K562 (cell line): ENCODE measurements at regions not wholly inside any gene's neighbourhood (a gene's known extent, or its start where the extent isn't known, plus 50 kb on each side); places are given as distances from the start of the nearest gene placed in this dataset.
A peak's percentile ranks its signal among the peaks of the same experiment; 100 is the strongest.
"Not testable (repeated sequence)": the region's sequence is repeated elsewhere in the genome, so short reads cannot be mapped to it uniquely, and the experiment has no call there.

Source experiments
- ATAC-seq: fragments of 200-7000 bp; cut with Tn5 transposase; 3 replicates; pipeline ENCODE4 v1.9.1; 2020; ENCODE audit warnings: moderate library complexity
- BruUV-seq: library from RNA; stranded (reverse); fragments of 400-500 nt; replicated peaks from 2 replicates; lab custom pipeline; 2021; lab: Mats Ljungman, UMichigan
- CTCF ChIA-PET: fragments of 300-600 bp; formaldehyde crosslinking; extraction: SDS; loops from one replicate; lab custom pipeline; 2021; ENCODE audit warnings: low intra/inter-chr PET ratio; lab: Yijun Ruan, JAX
- POLR2A ChIA-PET: fragments of 300-600, 350-650 bp; sonication (Branson Sonifier 250); formaldehyde crosslinking; extraction: SDS; loops from one replicate; lab custom pipeline; 2021; ENCODE audit warnings: antibody characterized with exemption, inconsistent platforms; lab: Yijun Ruan, JAX
- DNase-seq, 4 experiments: peaks; one replicate each; pipeline versions ENCODE4 v3.0.0 to v3.0.0-alpha.2; 2011 to 2018; ENCODE audit warnings: low spot score in 3 of 4, mixed read lengths in 3 of 4; ENCODE audit errors: extremely low read depth in 1 of 4
- FAIRE-seq: peaks from 2 replicates; lab custom pipeline; 2011; peaks lifted over from hg19 to GRCh38; lab: Jason Lieb, UNC
- H2AFZ ChIP-seq: 2 replicates; pipeline ENCODE4 v1.6.0; 2011; ENCODE audit warnings: low read depth, low read length, control low read depth, inconsistent platforms
- H3K27ac ChIP-seq: fragments of 200-600 bp; 3 replicates; pipeline ENCODE4 v1.8.0; 2011; ENCODE audit warnings: low read depth, mild to moderate bottlenecking, control low read depth, inconsistent platforms, low read length, moderate library complexity, mixed read lengths; ENCODE audit errors: extremely low read depth
- H3K27me3 ChIP-seq, 2 experiments: fragments of 300-600 bp in 1 of 2; 2 replicates in 1 of 2; 3 replicates in 1 of 2; pipeline versions ENCODE4 v1.6.0 to v1.8.0; 2011; ENCODE audit warnings: inconsistent platforms in 2 of 2, low read length in 2 of 2, mild to moderate bottlenecking in 1 of 2, mixed read lengths in 1 of 2, moderate library complexity in 1 of 2; ENCODE audit not compliant: control insufficient read depth in 2 of 2, insufficient read depth in 2 of 2
- H3K36me3 ChIP-seq: fragments of 300-600 bp; 3 replicates; pipeline ENCODE4 v1.8.0; 2011; ENCODE audit warnings: mild to moderate bottlenecking, low read length, inconsistent platforms; ENCODE audit not compliant: control insufficient read depth, insufficient read depth
- H3K4me1 ChIP-seq, 2 experiments: fragments of 200-600 bp in 1 of 2; replicated peaks in 1 of 2; 2 replicates in 1 of 2; 3 replicates in 1 of 2; pipeline versions ENCODE4 v1.5.1 to v1.8.0; 2011; ENCODE audit warnings: inconsistent platforms in 2 of 2, low read length in 2 of 2, mild to moderate bottlenecking in 1 of 2, mixed read lengths in 1 of 2, moderate library complexity in 1 of 2; ENCODE audit not compliant: control insufficient read depth in 2 of 2, insufficient read depth in 2 of 2
- H3K4me2 ChIP-seq: 2 replicates; pipeline ENCODE4 v1.6.1; 2011; ENCODE audit warnings: low read length, control low read depth, inconsistent platforms, mixed read lengths; ENCODE audit not compliant: insufficient read depth
- H3K4me3 ChIP-seq: fragments of 200-600 bp; sonication (generic), shearing (Covaris generic); 2 replicates; pipeline ENCODE4 v1.5.1; 2016; ENCODE audit warnings: control low read depth, inconsistent platforms
- H3K79me2 ChIP-seq: fragments of 200-600 bp; 3 replicates; pipeline ENCODE4 v1.8.0; 2011; ENCODE audit warnings: low read length, inconsistent platforms; ENCODE audit not compliant: control insufficient read depth, insufficient read depth
- H3K9ac ChIP-seq, 2 experiments: 2 replicates each; pipeline versions ENCODE4 v1.6.0 to v1.6.1; 2011; ENCODE audit warnings: low read depth in 2 of 2, low read length in 2 of 2, control low read depth in 1 of 2, inconsistent platforms in 1 of 2, mild to moderate bottlenecking in 1 of 2, mixed read lengths in 1 of 2; ENCODE audit not compliant: insufficient read depth in 1 of 2
- H3K9me1 ChIP-seq: one replicate; pipeline ENCODE4 v1.6.0; 2011; ENCODE audit warnings: inconsistent platforms, mild to moderate bottlenecking, low read length, moderate library complexity; ENCODE audit not compliant: control insufficient read depth, insufficient read depth
- H3K9me3 ChIP-seq: replicated peaks from 2 replicates; pipeline ENCODE4 v1.5.1; 2011; ENCODE audit warnings: low read depth, low read length, inconsistent platforms; ENCODE audit not compliant: control insufficient read depth, insufficient read depth
- H4K20me1 ChIP-seq: replicated peaks from 2 replicates; pipeline ENCODE4 v1.6.1; 2011; ENCODE audit warnings: low read length, inconsistent platforms, mixed read lengths; ENCODE audit not compliant: control insufficient read depth, insufficient read depth
- CBX3 ChIP-seq, 2 experiments: IDR thresholded peaks; 1 replicate in 1 of 2; 2 replicates in 1 of 2; pipeline ENCODE4 v1.6.1; 2012; ENCODE audit warnings: inconsistent platforms in 2 of 2, low read length in 2 of 2, borderline replicate concordance in 1 of 2, control low read depth in 1 of 2
- CBX5 ChIP-seq: IDR thresholded peaks from 2 replicates; pipeline ENCODE4 v1.6.1; 2014; ENCODE audit warnings: low read depth, borderline replicate concordance
- FOSL1 ChIP-seq: fragments of 200-800 bp; sonication (Bioruptor generic); conservative IDR thresholded peaks from 2 replicates; pipeline ENCODE4 v1.6.1; 2016; ENCODE audit warnings: missing genetic modification characterization, missing compliant biosample characterization
- TRIM24 ChIP-seq, 2 experiments: fragments of 450-650 bp; IDR thresholded peaks; 2 replicates each; pipeline ENCODE4 v1.6.1; 2016
- TRIM28 ChIP-seq: fragments of 450-650 bp; IDR thresholded peaks from 2 replicates; pipeline ENCODE4 v1.6.1; 2017
- ZNF561 ChIP-seq: fragments of 450-650 bp; formaldehyde crosslinking; conservative IDR thresholded peaks from 2 replicates; pipeline ENCODE4 v1.4.0; 2020; ENCODE audit warnings: mild to moderate bottlenecking, moderate library complexity
- WGBS: fragments of 100-300 bp; shearing (Covaris generic); methylation state at CpG from one replicate; pipeline ENCODE4 v1.1.6; 2016; ENCODE audit warnings: low coverage, mixed read lengths; ENCODE audit not compliant: insufficient coverage; ENCODE audit errors: missing lambda C conversion rate; 5-methylcytosine and 5-hydroxymethylcytosine counted together
- in situ Hi-C: fragments of 300-500 bp; cut with MboI; formaldehyde crosslinking; loops from 4 replicates; pipeline ENCODE4 v1.15.0; 2018; ENCODE audit warnings: inconsistent platforms, mixed read lengths
- intact Hi-C: fragments of 100-400 bp; cut with micrococcal nuclease; formaldehyde crosslinking; loops from 2 replicates; pipeline ENCODE4 v1.14.2; 2022
- TF ChIP-seq, protein P1 (sequence below): fragments of 450-650 bp; IDR thresholded peaks from 2 replicates; pipeline ENCODE4 v1.6.1; 2018; ENCODE audit warnings: mild to moderate bottlenecking, low read depth; ENCODE audit not compliant: partially characterized antibody

DNA sequence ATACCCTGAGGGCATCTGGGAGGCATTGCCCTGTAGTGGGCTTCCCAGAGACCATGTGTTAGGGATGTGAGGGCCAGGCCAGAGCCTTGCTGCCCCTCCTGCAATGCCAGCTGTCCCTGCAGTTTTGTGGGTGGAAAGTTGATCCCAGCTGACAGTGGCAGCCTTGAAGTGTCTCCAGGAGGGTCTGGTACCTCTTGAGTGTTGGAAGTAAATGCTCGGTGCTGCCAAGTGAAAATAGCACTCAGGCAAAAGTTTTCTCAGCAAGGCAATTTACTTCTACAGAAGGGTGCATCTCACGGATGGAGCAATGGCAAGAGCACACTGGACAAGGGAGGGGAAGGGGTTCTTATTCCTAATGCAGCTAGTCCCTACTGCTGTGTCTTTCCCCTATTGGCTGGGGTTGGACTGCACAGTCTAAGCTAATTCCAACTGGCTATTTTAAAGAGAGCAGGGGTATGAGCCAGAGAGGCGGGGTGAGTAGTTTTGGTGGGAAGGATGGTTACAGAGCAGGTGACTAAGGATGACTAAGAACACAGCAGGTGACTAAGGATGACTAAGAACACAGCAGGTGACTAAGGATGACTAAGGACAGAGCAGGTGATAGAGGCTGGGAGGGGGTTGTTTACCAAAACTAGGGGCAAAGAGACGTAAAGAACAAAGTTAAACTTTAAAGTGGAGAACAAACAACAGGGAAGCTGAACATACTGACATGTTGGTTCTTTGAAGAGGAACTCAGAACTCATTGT lies 146.0 kb upstream of the PZP start:
- H3K27ac ChIP-seq, in situ Hi-C loops, FAIRE-seq, H3K4me2 ChIP-seq, H3K9me3 ChIP-seq, H3K27me3 ChIP-seq, H3K4me3 ChIP-seq, POLR2A ChIA-PET, DNase-seq, H3K9me1 ChIP-seq, H3K36me3 ChIP-seq, H4K20me1 ChIP-seq, ATAC-seq, H2AFZ ChIP-seq, intact Hi-C loops, H3K9ac ChIP-seq, H3K4me1 ChIP-seq, BruUV-seq, CTCF ChIA-PET, H3K79me2 ChIP-seq: not testable (repeated sequence)
- 28% methylated on average over 4 of the region's 4 CpGs for WGBS
- TF ChIP-seq TRIM24 (IDR thresholded peaks at IDR 0.05): peak in 1 of 2 experiments; percentile 42; a peak in 1 of 4 replicates
- peak; percentile 88; the same call in 1 of the 2 replicates for TF ChIP-seq CBX5
- TF ChIP-seq, protein P1, sequence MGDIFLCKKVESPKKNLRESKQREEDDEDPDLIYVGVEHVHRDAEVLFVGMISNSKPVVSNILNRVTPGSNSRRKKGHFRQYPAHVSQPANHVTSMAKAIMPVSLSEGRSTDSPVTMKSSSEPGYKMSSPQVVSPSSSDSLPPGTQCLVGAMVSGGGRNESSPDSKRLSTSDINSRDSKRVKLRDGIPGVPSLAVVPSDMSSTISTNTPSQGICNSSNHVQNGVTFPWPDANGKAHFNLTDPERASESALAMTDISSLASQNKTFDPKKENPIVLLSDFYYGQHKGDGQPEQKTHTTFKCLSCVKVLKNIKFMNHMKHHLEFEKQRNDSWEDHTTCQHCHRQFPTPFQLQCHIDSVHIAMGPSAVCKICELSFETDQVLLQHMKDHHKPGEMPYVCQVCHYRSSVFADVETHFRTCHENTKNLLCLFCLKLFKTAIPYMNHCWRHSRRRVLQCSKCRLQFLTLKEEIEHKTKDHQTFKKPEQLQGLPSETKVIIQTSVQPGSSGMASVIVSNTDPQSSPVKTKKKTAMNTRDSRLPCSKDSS: peak; percentile 92
- peak; percentile 73; the same call in 1 of the 2 replicates for TF ChIP-seq ZNF561 (CRISPR knock-in tag)
- peak in 1 of 2 experiments; percentile 69; a peak in 1 of 3 replicates for TF ChIP-seq CBX3 (IDR thresholded peaks at IDR 0.05; ENCODE audit: borderline replicate concordance in 1 of 2, low read length in 2 of 2)
- peak; percentile 68; the same call in 1 of the 2 replicates for TF ChIP-seq TRIM28
- TF ChIP-seq FOSL1: peak; percentile 46; the same call in 1 of the 2 replicates
